ENCODE measurements at regions not wholly inside any gene's neighbourhood (a gene's known extent, or its start where the extent isn't known, plus 50 kb on each side); places are given as distances from the start of the nearest gene placed in this dataset.
A peak's percentile ranks its signal among the peaks of the same experiment; 100 is the strongest.

- ATAC-seq, result no peak
Measured at GRCh38 chr2:78318275-78318674, 707.2 kb upstream of the REG3G start.

More at GRCh38 chr2:78318275-78318674, 707.2 kb upstream of the REG3G start:
- ChIA-PET POLR2A (no interaction called here), CTCF (ENCODE audit: low intra/inter-chr PET ratio, low total read pairs) (no interaction called here)
- intact Hi-C loops (cut with micrococcal nuclease; ENCODE audit: unreplicated experiment) (no loop called here), in situ Hi-C loops (cut with HindIII; ENCODE audit: extremely low pct_ligation_motif_present, low pct_unique_long_range_greater_than_20kb) (no loop called here)
- peaks cover 6% of the 10 kb centered on the region for H3K79me2 ChIP-seq (ENCODE audit: insufficient read depth, low read length)
- no peak overlapping the region for H3K4me3 ChIP-seq (replicated peaks in 1 of 3; ENCODE audit: insufficient read depth in 1 of 3, low read depth in 2 of 3, low read length in 3 of 3)
- BruUV-seq (replicated peaks), result TSS peak; percentile 7
- TF ChIP-seq KIAA2018 (CRISPR knock-in tag; IDR thresholded peaks at IDR 0.05; ENCODE audit: borderline replicate concordance) (no peak), KDM3A (CRISPR knock-in tag; IDR thresholded peaks at IDR 0.05; ENCODE audit: low read depth) (no peak), ZNF768 (CRISPR knock-in tag; IDR thresholded peaks at IDR 0.05) (no peak), IRF2 (CRISPR knock-in tag; IDR thresholded peaks at IDR 0.05) (no peak), PAWR (CRISPR knock-in tag; IDR thresholded peaks at IDR 0.05; ENCODE audit: borderline replicate concordance) (no peak), ELK4 (CRISPR knock-in tag; IDR thresholded peaks at IDR 0.05; ENCODE audit: borderline replicate concordance) (no peak), ZSCAN9 (CRISPR knock-in tag; IDR thresholded peaks at IDR 0.05; ENCODE audit: borderline replicate concordance) (no peak)
- TF ChIP-seq, protein P1, sequence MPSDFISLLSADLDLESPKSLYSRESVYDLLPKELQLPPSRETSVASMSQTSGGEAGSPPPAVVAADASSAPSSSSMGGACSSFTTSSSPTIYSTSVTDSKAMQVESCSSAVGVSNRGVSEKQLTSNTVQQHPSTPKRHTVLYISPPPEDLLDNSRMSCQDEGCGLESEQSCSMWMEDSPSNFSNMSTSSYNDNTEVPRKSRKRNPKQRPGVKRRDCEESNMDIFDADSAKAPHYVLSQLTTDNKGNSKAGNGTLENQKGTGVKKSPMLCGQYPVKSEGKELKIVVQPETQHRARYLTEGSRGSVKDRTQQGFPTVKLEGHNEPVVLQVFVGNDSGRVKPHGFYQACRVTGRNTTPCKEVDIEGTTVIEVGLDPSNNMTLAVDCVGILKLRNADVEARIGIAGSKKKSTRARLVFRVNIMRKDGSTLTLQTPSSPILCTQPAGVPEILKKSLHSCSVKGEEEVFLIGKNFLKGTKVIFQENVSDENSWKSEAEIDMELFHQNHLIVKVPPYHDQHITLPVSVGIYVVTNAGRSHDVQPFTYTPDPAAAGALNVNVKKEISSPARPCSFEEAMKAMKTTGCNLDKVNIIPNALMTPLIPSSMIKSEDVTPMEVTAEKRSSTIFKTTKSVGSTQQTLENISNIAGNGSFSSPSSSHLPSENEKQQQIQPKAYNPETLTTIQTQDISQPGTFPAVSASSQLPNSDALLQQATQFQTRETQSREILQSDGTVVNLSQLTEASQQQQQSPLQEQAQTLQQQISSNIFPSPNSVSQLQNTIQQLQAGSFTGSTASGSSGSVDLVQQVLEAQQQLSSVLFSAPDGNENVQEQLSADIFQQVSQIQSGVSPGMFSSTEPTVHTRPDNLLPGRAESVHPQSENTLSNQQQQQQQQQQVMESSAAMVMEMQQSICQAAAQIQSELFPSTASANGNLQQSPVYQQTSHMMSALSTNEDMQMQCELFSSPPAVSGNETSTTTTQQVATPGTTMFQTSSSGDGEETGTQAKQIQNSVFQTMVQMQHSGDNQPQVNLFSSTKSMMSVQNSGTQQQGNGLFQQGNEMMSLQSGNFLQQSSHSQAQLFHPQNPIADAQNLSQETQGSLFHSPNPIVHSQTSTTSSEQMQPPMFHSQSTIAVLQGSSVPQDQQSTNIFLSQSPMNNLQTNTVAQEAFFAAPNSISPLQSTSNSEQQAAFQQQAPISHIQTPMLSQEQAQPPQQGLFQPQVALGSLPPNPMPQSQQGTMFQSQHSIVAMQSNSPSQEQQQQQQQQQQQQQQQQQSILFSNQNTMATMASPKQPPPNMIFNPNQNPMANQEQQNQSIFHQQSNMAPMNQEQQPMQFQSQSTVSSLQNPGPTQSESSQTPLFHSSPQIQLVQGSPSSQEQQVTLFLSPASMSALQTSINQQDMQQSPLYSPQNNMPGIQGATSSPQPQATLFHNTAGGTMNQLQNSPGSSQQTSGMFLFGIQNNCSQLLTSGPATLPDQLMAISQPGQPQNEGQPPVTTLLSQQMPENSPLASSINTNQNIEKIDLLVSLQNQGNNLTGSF (CRISPR knock-in tag; IDR thresholded peaks at IDR 0.05), result no peak
- no peak overlapping the region for H3K9ac ChIP-seq (ENCODE audit: insufficient read depth, low read depth, low read length)
- no peaks in the 10 kb centered on the region for H3K9me3 ChIP-seq (ENCODE audit: low read length)
- no peak overlapping the region for H3K4me2 ChIP-seq (ENCODE audit: low read depth, low read length)
- DNase-seq (ENCODE audit: low spot score), result no peak
- no peaks in the 10 kb centered on the region for H3K4me1 ChIP-seq (ENCODE audit: insufficient read depth, low read length)
- no peaks in the 10 kb centered on the region for H4K20me1 ChIP-seq (ENCODE audit: insufficient read depth, low read length)
- H3K27me3 ChIP-seq (ENCODE audit: control insufficient read depth in 1 of 2, insufficient read depth in 2 of 2, low read length in 2 of 2), result no peaks in the 10 kb centered on the region
- H3K27ac ChIP-seq (ENCODE audit: extremely low read length, insufficient read depth, low read length), result no peak overlapping the region
- WGBS (ENCODE audit: low lambda C conversion rate), result 91% methylated on average over 2 of the region's 2 CpGs
- H2AFZ ChIP-seq (ENCODE audit: low read length), result no peak overlapping the region
- H3K36me3 ChIP-seq (replicated peaks in 1 of 2; ENCODE audit: control insufficient read depth in 1 of 2, insufficient read depth in 2 of 2, low read length in 2 of 2), result 0 out of 5 replicates have a peak, but pooled peaks cover 0 to 1% of the 10 kb centered on the region in 2 experiments
- FAIRE-seq, result no peak

All from HepG2 (cell line).